Stimulated activated naive CD8-positive, alpha-beta T cell treated with anti-CD3 and anti-CD28 coated beads, Interleukin-15, amount 100 ng/mL, for 72 hours (primary cell): ENCODE measurements at regions not wholly inside any gene's neighbourhood (a gene's known extent, or its start where the extent isn't known, plus 50 kb on each side); places are given as distances from the start of the nearest gene placed in this dataset.

Experiments
- ATAC-seq: fragments of 150-1000 bp; cut with Tn5 transposase; 2 replicates; pipeline ENCODE4 v1.10.0; 2021; ENCODE audit warnings: mild to moderate bottlenecking, moderate library complexity
- DNase-seq, 2 donors: peaks; one replicate each; pipeline ENCODE4 v3.0.0; 2021 to 2022
- H3K27ac Mint-ChIP-seq, 2 donors: one replicate each; pipeline ENCODE4 v1.8.0; 2022; ENCODE audit warnings: mild to moderate bottlenecking in 2 of 2, mixed read lengths in 2 of 2, moderate library complexity in 2 of 2
- H3K27me3 Mint-ChIP-seq: one replicate; pipeline ENCODE4 v1.8.0; 2022; ENCODE audit warnings: mixed read lengths
- H3K4me1 Mint-ChIP-seq: one replicate; pipeline ENCODE4 v1.8.0; 2022; ENCODE audit warnings: mild to moderate bottlenecking, mixed read lengths
- H3K4me3 Mint-ChIP-seq, 2 donors: one replicate each; pipeline ENCODE4 v1.8.0; 2022; ENCODE audit warnings: mild to moderate bottlenecking in 2 of 2, mixed read lengths in 2 of 2, moderate library complexity in 1 of 2
- H3K9me3 Mint-ChIP-seq, 2 donors: one replicate each; pipeline ENCODE4 v1.8.0; 2022; ENCODE audit warnings: mixed read lengths in 2 of 2

GRCh38 chr15:31745841-31746240 is 284.5 kb upstream of the CHRNA7 start:
- Mint-ChIP-seq H3K4me3 (no peak overlapping the region), H3K27ac (no peak overlapping the region), H3K9me3 (peaks cover 11 to 14% of the 10 kb centered on the region in 2 donors), H3K4me1 (no peaks in the 10 kb centered on the region), H3K27me3 (peaks cover under 1% of the 10 kb centered on the region)
- ATAC-seq (no peak), DNase-seq (no peak)

GRCh38 chr15:31752065-31752762 is 278.1 kb upstream of the CHRNA7 start:
- ATAC-seq, result no peak
- peaks cover 7% of the 10 kb centered on the region in 2 donors for H3K9me3 Mint-ChIP-seq
- no peak overlapping the region for H3K27ac Mint-ChIP-seq
- H3K27me3 Mint-ChIP-seq, result peaks cover 8% of the 10 kb centered on the region
- no peak overlapping the region for H3K4me3 Mint-ChIP-seq
- no peak for DNase-seq
- no peaks in the 10 kb centered on the region for H3K4me1 Mint-ChIP-seq

- DNase-seq (no peak), ATAC-seq (no peak)
- Mint-ChIP-seq H3K4me3 (no peak overlapping the region), H3K4me1 (no peaks in the 10 kb centered on the region), H3K27me3 (peaks cover 8% of the 10 kb centered on the region), H3K9me3 (peaks cover 7% of the 10 kb centered on the region in 2 donors), H3K27ac (no peak overlapping the region)
Observed at GRCh38 chr15:31752905-31753304, 277.4 kb upstream of the CHRNA7 start.

- Mint-ChIP-seq H3K4me3 (no peak overlapping the region), H3K9me3 (no peaks in the 10 kb centered on the region), H3K27ac (no peak overlapping the region), H3K27me3 (peaks cover 24% of the 10 kb centered on the region), H3K4me1 (no peaks in the 10 kb centered on the region)
- DNase-seq (no peak), ATAC-seq (no peak)
Observed at GRCh38 chr15:31758126-31758525, 272.2 kb upstream of the CHRNA7 start.

GRCh38 chr15:31768055-31768454 is 262.3 kb upstream of the CHRNA7 start:
- H3K27ac Mint-ChIP-seq, result no peak overlapping the region
- no peaks in the 10 kb centered on the region for H3K4me1 Mint-ChIP-seq
- DNase-seq, result no peak
- H3K4me3 Mint-ChIP-seq, result no peak overlapping the region
- H3K27me3 Mint-ChIP-seq, result peaks cover 17% of the 10 kb centered on the region
- H3K9me3 Mint-ChIP-seq, result no peaks in the 10 kb centered on the region
- no peak for ATAC-seq

- Mint-ChIP-seq H3K27ac (no peak overlapping the region), H3K4me1 (no peaks in the 10 kb centered on the region), H3K27me3 (peaks cover 24% of the 10 kb centered on the region), H3K9me3 (no peaks in the 10 kb centered on the region), H3K4me3 (no peak overlapping the region)
- ATAC-seq, result no peak
- no peak for DNase-seq
Observed at GRCh38 chr15:31774045-31774444, 256.3 kb upstream of the CHRNA7 start.

GRCh38 chr15:31776039-31776438 is 254.3 kb upstream of the CHRNA7 start:
- no peak for ATAC-seq
- DNase-seq, result no peak
- peaks cover 24% of the 10 kb centered on the region for H3K27me3 Mint-ChIP-seq
- no peaks in the 10 kb centered on the region for H3K4me1 Mint-ChIP-seq
- no peaks in the 10 kb centered on the region for H3K9me3 Mint-ChIP-seq
- no peak overlapping the region for H3K27ac Mint-ChIP-seq
- no peak overlapping the region for H3K4me3 Mint-ChIP-seq

- DNase-seq (no peak), ATAC-seq (no peak)
- Mint-ChIP-seq H3K4me3 (no peak overlapping the region), H3K4me1 (no peaks in the 10 kb centered on the region), H3K27me3 (peaks cover 35% of the 10 kb centered on the region), H3K27ac (no peak overlapping the region), H3K9me3 (no peaks in the 10 kb centered on the region)
Observed at GRCh38 chr15:31781261-31781660, 249.1 kb upstream of the CHRNA7 start.

GRCh38 chr15:31782016-31782783 is 248.1 kb upstream of the CHRNA7 start:
- Mint-ChIP-seq H3K27ac (peak overlapping the region in 1 of 2 donors; percentile 70), H3K27me3 (peaks cover 33% of the 10 kb centered on the region), H3K4me1 (no peaks in the 10 kb centered on the region), H3K4me3 (no peak overlapping the region), H3K9me3 (no peaks in the 10 kb centered on the region)
- no peak for DNase-seq
- no peak for ATAC-seq

- Mint-ChIP-seq H3K27ac (no peak overlapping the region), H3K9me3 (no peaks in the 10 kb centered on the region), H3K27me3 (peaks cover 26% of the 10 kb centered on the region), H3K4me1 (no peaks in the 10 kb centered on the region), H3K4me3 (no peak overlapping the region)
- no peak for DNase-seq
- ATAC-seq, result no peak
Observed at GRCh38 chr15:31782951-31783350, 247.4 kb upstream of the CHRNA7 start.

- Mint-ChIP-seq H3K4me3 (no peak overlapping the region), H3K4me1 (no peaks in the 10 kb centered on the region), H3K9me3 (no peaks in the 10 kb centered on the region), H3K27ac (no peak overlapping the region), H3K27me3 (peaks cover 23% of the 10 kb centered on the region)
- no peak for ATAC-seq
- DNase-seq, result no peak
Observed at GRCh38 chr15:31786360-31786759, 244.0 kb upstream of the CHRNA7 start.

GRCh38 chr15:31788104-31788503 is 242.2 kb upstream of the CHRNA7 start:
- Mint-ChIP-seq H3K4me1 (no peaks in the 10 kb centered on the region), H3K4me3 (no peak overlapping the region), H3K9me3 (no peaks in the 10 kb centered on the region), H3K27me3 (peaks cover 18% of the 10 kb centered on the region), H3K27ac (no peak overlapping the region)
- ATAC-seq (no peak), DNase-seq (no peak)

GRCh38 chr15:31792611-31793199 is 237.6 kb upstream of the CHRNA7 start:
- Mint-ChIP-seq H3K9me3 (no peaks in the 10 kb centered on the region), H3K4me3 (no peak overlapping the region), H3K27ac (no peak overlapping the region), H3K4me1 (no peaks in the 10 kb centered on the region), H3K27me3 (peaks cover 19% of the 10 kb centered on the region)
- no peak for DNase-seq
- ATAC-seq, result no peak

GRCh38 chr15:31799319-31799714 is 231.0 kb upstream of the CHRNA7 start:
- Mint-ChIP-seq H3K4me3 (no peak overlapping the region), H3K27me3 (no peaks in the 10 kb centered on the region), H3K4me1 (no peaks in the 10 kb centered on the region), H3K9me3 (no peaks in the 10 kb centered on the region), H3K27ac (peak overlapping the region in 1 of 2 donors; percentile 42)
- DNase-seq, result no peak
- ATAC-seq, result no peak

GRCh38 chr15:31799715-31800321 is 230.5 kb upstream of the CHRNA7 start:
- Mint-ChIP-seq H3K27me3 (no peaks in the 10 kb centered on the region), H3K27ac (peak overlapping the region in 1 of 2 donors; percentile 42), H3K4me3 (no peak overlapping the region), H3K9me3 (no peaks in the 10 kb centered on the region), H3K4me1 (no peaks in the 10 kb centered on the region)
- ATAC-seq (peak; percentile 57), DNase-seq (no peak)

GRCh38 chr15:31801152-31801551 is 229.2 kb upstream of the CHRNA7 start:
- DNase-seq, result no peak
- Mint-ChIP-seq H3K4me3 (no peak overlapping the region), H3K9me3 (no peaks in the 10 kb centered on the region), H3K4me1 (no peaks in the 10 kb centered on the region), H3K27ac (no peak overlapping the region), H3K27me3 (no peaks in the 10 kb centered on the region)
- no peak for ATAC-seq
